PC-9 (cell line): ENCODE measurements at regions not wholly inside any gene's neighbourhood (a gene's known extent, or its start where the extent isn't known, plus 50 kb on each side); places are given as distances from the start of the nearest gene placed in this dataset.
A peak's percentile ranks its signal among the peaks of the same experiment; 100 is the strongest.
"Not testable (repeated sequence)": the region's sequence is repeated elsewhere in the genome, so short reads cannot be mapped to it uniquely, and the experiment has no call there.

Experiments
- BruUV-seq: library from RNA; stranded (reverse); fragments of 400-500 nt; replicated peaks from 2 replicates; lab custom pipeline; 2021; lab: Mats Ljungman, UMichigan
- CTCF ChIA-PET: fragments of 300-600 bp; sonication (Branson Sonifier 250); formaldehyde crosslinking; loops from one replicate; lab custom pipeline; 2022; ENCODE audit warnings: antibody characterized with exemption; lab: Charles Lee
- POLR2A ChIA-PET: fragments of 300-600 bp; sonication (Branson Sonifier 250); formaldehyde crosslinking; loops from one replicate; lab custom pipeline; 2022; ENCODE audit warnings: antibody characterized with exemption; ENCODE audit not compliant: unreplicated experiment; lab: Charles Lee
- DNase-seq, 2 experiments: peaks; one replicate each; pipeline versions ENCODE4 v3.0.0 to v3.0.0-alpha.2; 2015 to 2022; ENCODE audit warnings: mixed read lengths in 1 of 2
- H2AFZ ChIP-seq: fragments of 200-600 bp; sonication (generic); 2 replicates; pipeline ENCODE4 v1.8.1; 2017; ENCODE audit warnings: antibody characterized with exemption
- H3F3A ChIP-seq: fragments of 200-600 bp; sonication (generic); 2 replicates; pipeline ENCODE4 v1.8.1; 2017; ENCODE audit warnings: antibody characterized with exemption, mild to moderate bottlenecking, low read depth; ENCODE audit not compliant: insufficient read depth
- H3K27ac ChIP-seq: fragments of 200-600 bp; sonication (generic); 2 replicates; pipeline ENCODE4 v1.6.1; 2016; ENCODE audit warnings: mixed run types
- H3K27me3 ChIP-seq: fragments of 200-600 bp; sonication (generic); 2 replicates; pipeline ENCODE4 v1.6.1; 2016; ENCODE audit warnings: low read depth, mixed run types; ENCODE audit not compliant: insufficient read depth
- H3K36me3 ChIP-seq: fragments of 200-600 bp; sonication (generic); 2 replicates; pipeline ENCODE4 v1.6.1; 2016; ENCODE audit warnings: low read depth, mixed run types
- H3K4me1 ChIP-seq: fragments of 200-600 bp; sonication (generic); replicated peaks from 2 replicates; pipeline ENCODE4 v1.6.1; 2016; ENCODE audit warnings: mixed run types; ENCODE audit not compliant: insufficient read depth
- H3K4me2 ChIP-seq: fragments of 200-600 bp; sonication (generic); 2 replicates; pipeline ENCODE4 v1.6.1; 2017; ENCODE audit warnings: mixed run types
- H3K4me3 ChIP-seq: fragments of 200-600 bp; sonication (generic); 2 replicates; pipeline ENCODE4 v1.6.1; 2016; ENCODE audit warnings: mixed run types
- H3K79me2 ChIP-seq: fragments of 200-600 bp; sonication (generic); 2 replicates; pipeline ENCODE4 v1.6.1; 2017; ENCODE audit warnings: low read depth, mixed run types
- H3K9me2 ChIP-seq: fragments of 200-600 bp; sonication (generic); 2 replicates; pipeline ENCODE4 v1.8.1; 2017; ENCODE audit warnings: mild to moderate bottlenecking; ENCODE audit not compliant: insufficient read depth
- H3K9me3 ChIP-seq: fragments of 200-600 bp; sonication (generic); 2 replicates; pipeline ENCODE4 v1.8.1; 2016; ENCODE audit warnings: low read depth; ENCODE audit not compliant: insufficient read depth
- H4K20me1 ChIP-seq: fragments of 200-600 bp; sonication (generic); 2 replicates; pipeline ENCODE4 v1.8.1; 2017; ENCODE audit not compliant: insufficient read depth
- EZH2 ChIP-seq: fragments of 200-600 bp; sonication (generic); IDR thresholded peaks from 2 replicates; pipeline ENCODE4 v1.8.0; 2017; ENCODE audit warnings: antibody characterized with exemption, low read depth
- intact Hi-C: fragments of 100-400 bp; cut with micrococcal nuclease; formaldehyde crosslinking; loops from one replicate; pipeline ENCODE4 v1.10.0; 2022; ENCODE audit not compliant: unreplicated experiment
- TF ChIP-seq, protein P1 (sequence below): fragments of 200-600 bp; sonication (generic); conservative IDR thresholded peaks from 2 replicates; pipeline ENCODE4 v1.6.1; 2017; ENCODE audit warnings: mixed run types, antibody characterized with exemption, mild to moderate bottlenecking, moderate library complexity

DNA sequence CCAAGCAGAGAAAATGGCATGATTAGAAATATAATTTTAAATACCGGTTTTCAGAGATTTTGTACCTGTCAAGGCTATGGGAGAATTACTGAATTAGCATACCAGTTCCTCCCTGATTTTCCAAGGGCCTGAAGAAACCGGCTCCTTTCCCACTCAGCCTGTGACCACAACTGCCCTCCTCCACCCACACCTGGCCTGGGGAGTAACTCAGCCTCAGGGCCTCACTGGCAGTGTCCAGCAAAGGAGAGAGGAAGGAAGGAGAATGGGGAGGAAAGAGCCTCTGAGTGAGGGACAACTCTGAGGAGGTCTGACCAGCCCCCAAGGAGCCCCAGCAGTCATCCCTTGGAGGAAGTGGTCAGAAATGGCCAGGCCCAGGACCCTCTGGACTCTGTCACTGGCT lies 98.0 kb upstream of the LYZL2 start:
- ChIA-PET CTCF (no interaction called here), POLR2A (no interaction called here)
- no peaks in the 10 kb centered on the region for H3F3A ChIP-seq
- H3K27me3 ChIP-seq: no peaks in the 10 kb centered on the region
- DNase-seq: no peak
- no peak overlapping the region for H3K4me2 ChIP-seq
- H4K20me1 ChIP-seq: no peaks in the 10 kb centered on the region
- H3K27ac ChIP-seq: no peak overlapping the region
- TF ChIP-seq EZH2: no peak
- TF ChIP-seq, protein P1, sequence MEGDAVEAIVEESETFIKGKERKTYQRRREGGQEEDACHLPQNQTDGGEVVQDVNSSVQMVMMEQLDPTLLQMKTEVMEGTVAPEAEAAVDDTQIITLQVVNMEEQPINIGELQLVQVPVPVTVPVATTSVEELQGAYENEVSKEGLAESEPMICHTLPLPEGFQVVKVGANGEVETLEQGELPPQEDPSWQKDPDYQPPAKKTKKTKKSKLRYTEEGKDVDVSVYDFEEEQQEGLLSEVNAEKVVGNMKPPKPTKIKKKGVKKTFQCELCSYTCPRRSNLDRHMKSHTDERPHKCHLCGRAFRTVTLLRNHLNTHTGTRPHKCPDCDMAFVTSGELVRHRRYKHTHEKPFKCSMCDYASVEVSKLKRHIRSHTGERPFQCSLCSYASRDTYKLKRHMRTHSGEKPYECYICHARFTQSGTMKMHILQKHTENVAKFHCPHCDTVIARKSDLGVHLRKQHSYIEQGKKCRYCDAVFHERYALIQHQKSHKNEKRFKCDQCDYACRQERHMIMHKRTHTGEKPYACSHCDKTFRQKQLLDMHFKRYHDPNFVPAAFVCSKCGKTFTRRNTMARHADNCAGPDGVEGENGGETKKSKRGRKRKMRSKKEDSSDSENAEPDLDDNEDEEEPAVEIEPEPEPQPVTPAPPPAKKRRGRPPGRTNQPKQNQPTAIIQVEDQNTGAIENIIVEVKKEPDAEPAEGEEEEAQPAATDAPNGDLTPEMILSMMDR: no peak
- H3K9me2 ChIP-seq: no peaks in the 10 kb centered on the region
- no peak overlapping the region for H2AFZ ChIP-seq
- intact Hi-C loops: loop anchor here (2.0 to 10.0 kb wide), 4 partner anchors 303 to 1277 kb away; partner anchors contain the start of gene ZNF438
- no peaks in the 10 kb centered on the region for H3K9me3 ChIP-seq
- no peaks in the 10 kb centered on the region for H3K79me2 ChIP-seq
- no peaks in the 10 kb centered on the region for H3K36me3 ChIP-seq
- H3K4me3 ChIP-seq: no peak overlapping the region
- no TSS peak for BruUV-seq
- no peaks in the 10 kb centered on the region for H3K4me1 ChIP-seq

DNA sequence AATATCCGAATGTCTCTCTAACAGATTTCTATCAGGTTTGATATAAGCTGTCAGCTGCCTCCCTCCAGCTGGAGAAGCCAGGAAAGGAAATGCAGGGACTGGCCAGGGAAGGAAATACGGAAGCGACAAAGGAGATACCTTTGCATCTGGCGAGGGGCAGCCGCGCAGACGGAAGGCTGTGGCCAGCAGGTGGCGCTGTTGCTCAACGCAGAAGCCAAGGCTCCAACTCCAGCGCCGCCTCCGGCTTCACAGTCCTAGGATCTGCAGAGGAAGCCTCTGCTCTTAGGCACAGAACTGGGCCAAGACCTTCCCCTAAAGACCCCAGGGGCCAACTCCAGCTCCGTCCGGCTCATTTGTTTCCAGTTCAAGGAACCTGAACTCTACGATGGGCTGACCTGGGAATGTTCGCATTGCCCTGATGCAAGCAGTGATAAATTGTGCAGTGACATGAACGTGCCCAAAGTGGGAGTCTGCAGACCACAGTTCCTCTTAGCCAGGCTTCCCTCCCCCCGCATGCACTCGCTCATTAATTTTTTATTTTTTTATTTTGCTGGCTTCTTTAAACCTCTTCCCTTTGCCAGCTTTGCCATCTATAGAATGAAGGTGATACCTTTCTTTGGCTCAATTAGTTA lies 97.3 kb upstream of the LYZL2 start:
- H3K27me3 ChIP-seq, POLR2A ChIA-PET, H3K4me1 ChIP-seq, H3F3A ChIP-seq, H3K36me3 ChIP-seq, CTCF ChIA-PET, H3K9me2 ChIP-seq, H3K4me3 ChIP-seq, H4K20me1 ChIP-seq, BruUV-seq, H2AFZ ChIP-seq, H3K27ac ChIP-seq, H3K9me3 ChIP-seq, H3K79me2 ChIP-seq: not testable (repeated sequence)
- peak in 1 of 2 experiments; percentile 84 for DNase-seq
- TF ChIP-seq, protein P1: peak; percentile 73
- H3K4me2 ChIP-seq: peak overlapping the region; percentile 47
- intact Hi-C loops: loop anchor here (2.0 to 10.0 kb wide), 4 partner anchors 304 to 1278 kb away; partner anchors contain the start of gene ZNF438

DNA sequence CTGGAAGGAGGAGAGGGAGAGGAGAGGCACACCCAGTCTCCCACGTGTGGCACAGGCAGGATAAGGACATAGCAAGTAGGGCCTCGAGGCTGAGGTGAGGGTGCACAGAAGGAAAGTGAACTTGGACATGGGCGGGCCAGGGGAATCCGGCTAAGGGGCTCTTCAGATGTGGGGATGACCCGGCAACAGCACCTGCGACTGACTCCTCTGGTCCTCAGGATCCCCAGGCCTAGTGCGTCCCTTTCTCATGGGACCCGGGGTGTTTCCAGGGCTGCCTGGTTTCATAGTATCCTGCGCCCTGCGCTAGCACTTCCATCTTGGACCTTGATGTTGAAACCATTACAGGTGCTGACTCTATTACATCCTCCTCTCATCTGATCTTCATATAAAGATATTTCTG lies 96.1 kb upstream of the LYZL2 start:
- no TSS peak for BruUV-seq
- H3K27ac ChIP-seq: no peak overlapping the region
- H3K9me3 ChIP-seq: no peaks in the 10 kb centered on the region
- intact Hi-C loops: loop anchor here (2.0 to 10.0 kb wide), 4 partner anchors 305 to 1279 kb away; partner anchors contain the start of gene ZNF438
- no peak overlapping the region for H3K4me3 ChIP-seq
- no peaks in the 10 kb centered on the region for H3K36me3 ChIP-seq
- H2AFZ ChIP-seq: no peak overlapping the region
- H3K27me3 ChIP-seq: no peaks in the 10 kb centered on the region
- H3K4me2 ChIP-seq: no peak overlapping the region
- DNase-seq: no peak
- no peaks in the 10 kb centered on the region for H3K9me2 ChIP-seq
- ChIA-PET CTCF (no interaction called here), POLR2A (interaction anchor here (0.7 kb wide), 1 partner anchor 54 kb away, joined by 8 read pairs; no protein-coding TSS in a partner anchor)
- H4K20me1 ChIP-seq: no peaks in the 10 kb centered on the region
- TF ChIP-seq, protein P1: no peak
- TF ChIP-seq EZH2: no peak
- no peaks in the 10 kb centered on the region for H3K4me1 ChIP-seq
- no peaks in the 10 kb centered on the region for H3K79me2 ChIP-seq
- H3F3A ChIP-seq: no peaks in the 10 kb centered on the region
